Fibroblast of lung (primary cell): ENCODE measurements at regions not wholly inside any gene's neighbourhood (a gene's known extent, or its start where the extent isn't known, plus 50 kb on each side); places are given as distances from the start of the nearest gene placed in this dataset.

Experiments
- DNase-seq, 2 donors: peaks; one replicate each; pipeline versions ENCODE4 v3.0.0 to v3.0.0-alpha.2; 2010; ENCODE audit warnings: low read depth in 2 of 2
- H2AFZ ChIP-seq: 2 replicates; pipeline ENCODE4 v1.5.1; 2012; ENCODE audit warnings: low read length, control low read depth, inconsistent platforms
- H3K27ac ChIP-seq: 2 replicates; pipeline ENCODE4 v1.5.1; 2011; ENCODE audit warnings: low read length, control low read depth; ENCODE audit not compliant: insufficient read depth
- H3K27me3 ChIP-seq: 2 replicates; pipeline ENCODE4 v1.5.1; 2011; ENCODE audit warnings: mild to moderate bottlenecking, low read length; ENCODE audit not compliant: control insufficient read depth, insufficient read depth
- H3K36me3 ChIP-seq: 2 replicates; pipeline ENCODE4 v1.5.1; 2011; ENCODE audit warnings: low read length; ENCODE audit not compliant: control insufficient read depth, insufficient read depth
- H3K4me1 ChIP-seq: 2 replicates; pipeline ENCODE4 v1.5.1; 2011; ENCODE audit warnings: low read length; ENCODE audit not compliant: control insufficient read depth, insufficient read depth; ENCODE audit errors: extremely low read depth
- H3K4me2 ChIP-seq: 2 replicates; pipeline ENCODE4 v1.5.1; 2011; ENCODE audit warnings: low read length, control low read depth; ENCODE audit not compliant: insufficient read depth; ENCODE audit errors: extremely low read depth
- H3K4me3 ChIP-seq, 4 experiments: fragments of 200-600 bp in 1 of 4; sonication (generic) in 1 of 4; replicated peaks in 1 of 4; 2 replicates each; pipeline ENCODE4 v1.5.1; 2011 to 2016; ENCODE audit warnings: low read length in 4 of 4, low read depth in 3 of 4, mild to moderate bottlenecking in 3 of 4, control low read depth in 2 of 4, inconsistent platforms in 1 of 4, mixed read lengths in 1 of 4; ENCODE audit not compliant: insufficient read depth in 1 of 4; ENCODE audit errors: control extremely low read depth in 1 of 4
- H3K79me2 ChIP-seq: 2 replicates; pipeline ENCODE4 v1.5.1; 2012; ENCODE audit warnings: mild to moderate bottlenecking, low read length, inconsistent platforms; ENCODE audit not compliant: control insufficient read depth, insufficient read depth
- H3K9ac ChIP-seq: 2 replicates; pipeline ENCODE4 v1.5.1; 2011; ENCODE audit warnings: mild to moderate bottlenecking, low read length, control low read depth; ENCODE audit not compliant: insufficient read depth
- H3K9me3 ChIP-seq: 2 replicates; pipeline ENCODE4 v1.5.1; 2012; ENCODE audit warnings: low read depth, low read length; ENCODE audit not compliant: control insufficient read depth, insufficient read depth
- H4K20me1 ChIP-seq: 2 replicates; pipeline ENCODE4 v1.5.1; 2011; ENCODE audit warnings: low read length; ENCODE audit not compliant: control insufficient read depth, insufficient read depth; ENCODE audit errors: extremely low read depth
- EZH2 ChIP-seq: IDR thresholded peaks from 2 replicates; pipeline ENCODE4 v1.5.1; 2012; ENCODE audit warnings: low read length, control low read depth, mild to moderate bottlenecking; ENCODE audit errors: missing control alignments
- TF ChIP-seq, protein P1 (sequence below), 2 donors: IDR thresholded peaks in 1 of 2; conservative IDR thresholded peaks in 1 of 2; 1 replicate in 1 of 2; 2 replicates in 1 of 2; pipeline ENCODE4 v1.5.1; 2011 to 2012; ENCODE audit warnings: low read length in 2 of 2, control low read depth in 1 of 2, inconsistent platforms in 1 of 2, low read depth in 1 of 2, mild to moderate bottlenecking in 1 of 2

DNA sequence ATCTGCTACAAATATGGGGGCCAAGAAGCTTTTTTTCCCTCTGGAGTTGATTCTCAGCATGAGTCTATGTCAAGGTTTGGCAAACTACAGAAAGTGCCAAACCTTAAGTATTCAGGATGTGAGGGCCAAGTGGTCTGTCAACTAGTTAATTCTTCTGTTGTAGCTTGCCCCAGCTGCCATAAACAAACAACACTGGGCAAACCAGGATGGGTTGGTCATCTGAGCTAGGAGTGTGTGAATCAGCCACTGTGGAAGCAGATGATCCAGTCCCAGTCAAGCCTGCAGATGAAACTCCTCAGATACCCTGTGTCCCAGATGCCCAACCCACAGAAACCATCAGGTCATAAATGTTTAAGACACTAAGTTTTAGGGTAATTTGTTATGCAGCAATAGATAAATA lies 103.0 kb upstream of the MOCS1 start:
- H3K79me2 ChIP-seq = no peaks in the 10 kb centered on the region
- H3K9ac ChIP-seq = no peak overlapping the region
- DNase-seq = no peak
- no peaks in the 10 kb centered on the region for H4K20me1 ChIP-seq
- H2AFZ ChIP-seq = no peak overlapping the region
- TF ChIP-seq, protein P1, sequence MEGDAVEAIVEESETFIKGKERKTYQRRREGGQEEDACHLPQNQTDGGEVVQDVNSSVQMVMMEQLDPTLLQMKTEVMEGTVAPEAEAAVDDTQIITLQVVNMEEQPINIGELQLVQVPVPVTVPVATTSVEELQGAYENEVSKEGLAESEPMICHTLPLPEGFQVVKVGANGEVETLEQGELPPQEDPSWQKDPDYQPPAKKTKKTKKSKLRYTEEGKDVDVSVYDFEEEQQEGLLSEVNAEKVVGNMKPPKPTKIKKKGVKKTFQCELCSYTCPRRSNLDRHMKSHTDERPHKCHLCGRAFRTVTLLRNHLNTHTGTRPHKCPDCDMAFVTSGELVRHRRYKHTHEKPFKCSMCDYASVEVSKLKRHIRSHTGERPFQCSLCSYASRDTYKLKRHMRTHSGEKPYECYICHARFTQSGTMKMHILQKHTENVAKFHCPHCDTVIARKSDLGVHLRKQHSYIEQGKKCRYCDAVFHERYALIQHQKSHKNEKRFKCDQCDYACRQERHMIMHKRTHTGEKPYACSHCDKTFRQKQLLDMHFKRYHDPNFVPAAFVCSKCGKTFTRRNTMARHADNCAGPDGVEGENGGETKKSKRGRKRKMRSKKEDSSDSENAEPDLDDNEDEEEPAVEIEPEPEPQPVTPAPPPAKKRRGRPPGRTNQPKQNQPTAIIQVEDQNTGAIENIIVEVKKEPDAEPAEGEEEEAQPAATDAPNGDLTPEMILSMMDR (conservative IDR thresholded peaks at IDR 0.05 in 1 of 2, IDR thresholded peaks at IDR 0.05 in 1 of 2; ENCODE audit: low read depth in 1 of 2, low read length in 2 of 2) = no peak
- TF ChIP-seq EZH2 = no peak
- H3K27ac ChIP-seq = no peak overlapping the region
- no peaks in the 10 kb centered on the region for H3K9me3 ChIP-seq
- H3K36me3 ChIP-seq = no peaks in the 10 kb centered on the region
- no peak overlapping the region for H3K4me2 ChIP-seq
- no peaks in the 10 kb centered on the region for H3K27me3 ChIP-seq
- no peaks in the 10 kb centered on the region for H3K4me1 ChIP-seq
- no peak overlapping the region for H3K4me3 ChIP-seq

DNA sequence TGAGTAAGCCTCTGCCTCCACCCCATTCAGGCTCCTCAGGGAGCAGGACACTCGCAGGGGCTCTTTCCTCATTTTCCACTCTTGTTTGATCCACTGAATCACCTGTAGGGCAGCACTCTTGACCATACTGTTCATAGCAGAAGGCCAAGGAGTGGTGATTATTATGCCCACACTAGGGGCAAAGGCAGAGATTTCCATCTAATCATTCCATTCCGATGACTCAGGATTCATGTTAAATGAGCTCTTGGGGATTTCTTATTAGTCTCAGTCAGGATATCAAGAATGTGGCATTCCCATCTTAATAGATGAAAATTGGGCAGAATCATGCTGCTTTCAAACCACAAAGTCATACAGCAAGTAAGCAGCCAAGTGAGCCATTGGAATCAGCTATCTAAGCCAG lies 101.9 kb upstream of the MOCS1 start:
- H3K4me3 ChIP-seq = no peak overlapping the region
- H3K9ac ChIP-seq = no peak overlapping the region
- H3K36me3 ChIP-seq = no peaks in the 10 kb centered on the region
- H3K4me1 ChIP-seq = no peaks in the 10 kb centered on the region
- DNase-seq = no peak
- no peaks in the 10 kb centered on the region for H3K79me2 ChIP-seq
- no peaks in the 10 kb centered on the region for H4K20me1 ChIP-seq
- H2AFZ ChIP-seq = no peak overlapping the region
- no peaks in the 10 kb centered on the region for H3K9me3 ChIP-seq
- H3K27me3 ChIP-seq = no peaks in the 10 kb centered on the region
- no peak for TF ChIP-seq EZH2
- TF ChIP-seq, protein P1 (conservative IDR thresholded peaks at IDR 0.05 in 1 of 2, IDR thresholded peaks at IDR 0.05 in 1 of 2; ENCODE audit: low read depth in 1 of 2, low read length in 2 of 2) = no peak
- no peak overlapping the region for H3K4me2 ChIP-seq
- H3K27ac ChIP-seq = no peak overlapping the region

DNA sequence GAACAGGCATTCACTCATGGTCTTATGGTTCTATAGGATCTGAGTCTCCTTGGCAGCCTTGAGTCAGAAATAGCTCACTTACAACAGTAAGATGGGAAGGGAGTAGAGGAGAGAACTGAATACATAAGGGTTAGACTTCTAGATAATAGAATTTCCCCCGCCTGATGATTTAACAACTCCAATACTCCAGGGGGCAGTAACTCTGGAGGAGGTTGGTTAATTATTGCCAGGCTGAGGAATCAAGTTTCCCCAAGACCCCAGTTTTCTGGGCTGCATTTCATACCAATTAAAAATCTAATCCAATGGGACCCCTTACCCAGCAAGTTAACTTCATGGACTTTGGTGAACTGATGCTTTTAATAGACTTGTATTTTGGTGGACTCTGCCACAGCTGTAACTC lies 94.2 kb upstream of the MOCS1 start:
- no peak overlapping the region for H3K9ac ChIP-seq
- no peaks in the 10 kb centered on the region for H3K4me1 ChIP-seq
- H3K4me2 ChIP-seq = no peak overlapping the region
- H3K27me3 ChIP-seq = no peaks in the 10 kb centered on the region
- TF ChIP-seq, protein P1 (conservative IDR thresholded peaks at IDR 0.05 in 1 of 2, IDR thresholded peaks at IDR 0.05 in 1 of 2; ENCODE audit: low read depth in 1 of 2, low read length in 2 of 2) = no peak
- TF ChIP-seq EZH2 = no peak
- no peak overlapping the region for H3K4me3 ChIP-seq
- no peaks in the 10 kb centered on the region for H3K79me2 ChIP-seq
- H3K27ac ChIP-seq = no peak overlapping the region
- no peak overlapping the region for H2AFZ ChIP-seq
- H4K20me1 ChIP-seq = no peaks in the 10 kb centered on the region
- H3K9me3 ChIP-seq = no peaks in the 10 kb centered on the region
- DNase-seq = no peak
- no peaks in the 10 kb centered on the region for H3K36me3 ChIP-seq
